Astrocyte of the cerebellum (primary cell): ENCODE measurements at regions not wholly inside any gene's neighbourhood (a gene's known extent, or its start where the extent isn't known, plus 50 kb on each side); places are given as distances from the start of the nearest gene placed in this dataset.

Source experiments
- DNase-seq: peaks from one replicate; pipeline ENCODE4 v3.0.0-alpha.2; 2011; ENCODE audit warnings: low read depth
- H3K4me3 ChIP-seq: 2 replicates; pipeline ENCODE4 v1.5.1; 2011; ENCODE audit warnings: mild to moderate bottlenecking, low read depth, low read length, moderate library complexity
- CTCF ChIP-seq: IDR thresholded peaks from 2 replicates; pipeline ENCODE4 v1.5.1; 2012; ENCODE audit warnings: low read length, low read depth, moderate library complexity, mild to moderate bottlenecking; ENCODE audit errors: missing control alignments
- in situ Hi-C: cut with HindIII; loops from 2 replicates; pipeline ENCODE4 v1.10.0; 2017; ENCODE audit warnings: low sequenced_read_pairs

DNA sequence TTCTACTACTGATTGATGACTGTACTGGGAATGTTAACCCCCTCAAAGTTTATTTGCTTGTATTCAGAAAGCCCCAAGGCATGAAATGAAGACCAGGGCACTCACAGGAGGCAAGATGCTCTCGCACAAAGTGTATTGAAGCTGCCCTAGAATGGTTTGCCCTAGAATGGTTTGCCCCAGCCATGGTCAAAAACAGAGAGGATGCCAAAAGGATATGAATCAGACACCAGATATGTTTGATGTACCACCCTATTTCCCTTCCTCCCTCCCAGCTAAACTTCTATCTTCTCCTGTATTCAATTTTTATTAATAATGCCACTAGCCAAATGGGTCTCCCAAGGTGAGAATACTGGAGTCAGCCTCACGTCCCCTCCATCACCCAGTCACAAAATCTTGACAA, 101.3 kb downstream of the TMCO5A start:
- no peak overlapping the region for H3K4me3 ChIP-seq
- in situ Hi-C loops, result no loop called here
- DNase-seq, result no peak
- TF ChIP-seq CTCF, result no peak

- H3K4me3 ChIP-seq, result no peak overlapping the region
- TF ChIP-seq CTCF, result no peak
- in situ Hi-C loops, result no loop called here
- DNase-seq, result no peak
Observed at GRCh38 chr15:38036790-38037338, 102.4 kb downstream of the TMCO5A start.

DNA sequence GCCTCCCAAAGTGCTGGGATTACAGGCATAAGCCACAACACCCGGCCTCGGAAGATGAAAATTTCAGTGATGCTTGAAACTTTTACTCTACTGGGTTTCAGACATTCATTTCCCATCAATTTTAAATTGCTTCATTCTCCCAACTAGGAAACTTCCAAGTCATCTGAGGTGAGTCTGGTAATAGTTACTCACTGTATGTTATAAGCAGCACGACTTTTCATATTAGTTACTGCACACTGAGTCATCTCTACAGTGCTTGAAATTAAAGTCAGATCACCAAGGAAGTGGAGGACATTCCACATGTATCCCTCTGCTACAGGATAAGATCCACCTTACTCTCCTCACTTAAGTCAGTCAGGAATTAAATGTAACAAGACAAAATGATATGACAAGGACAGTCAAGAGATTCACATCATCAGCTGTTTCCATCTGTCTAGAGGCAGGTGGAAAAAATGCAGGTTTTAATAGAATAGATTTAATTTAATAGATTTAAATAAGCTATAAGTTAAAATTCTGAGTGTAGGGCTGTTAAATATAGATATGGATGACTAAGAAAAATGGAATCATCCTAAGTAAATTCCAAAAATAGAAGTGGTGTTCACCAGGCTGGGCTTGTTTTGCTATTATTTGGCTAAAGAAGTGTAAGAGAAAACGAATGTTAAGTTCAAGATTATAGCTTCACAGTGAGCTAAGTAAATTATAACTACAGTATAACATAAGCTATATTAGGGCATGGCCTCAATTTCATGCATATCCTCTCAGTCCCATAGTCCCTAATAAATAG, 104.4 kb downstream of the TMCO5A start:
- DNase-seq, result peak; percentile 38
- H3K4me3 ChIP-seq, result no peak overlapping the region
- in situ Hi-C loops, result no loop called here
- TF ChIP-seq CTCF, result no peak

DNA sequence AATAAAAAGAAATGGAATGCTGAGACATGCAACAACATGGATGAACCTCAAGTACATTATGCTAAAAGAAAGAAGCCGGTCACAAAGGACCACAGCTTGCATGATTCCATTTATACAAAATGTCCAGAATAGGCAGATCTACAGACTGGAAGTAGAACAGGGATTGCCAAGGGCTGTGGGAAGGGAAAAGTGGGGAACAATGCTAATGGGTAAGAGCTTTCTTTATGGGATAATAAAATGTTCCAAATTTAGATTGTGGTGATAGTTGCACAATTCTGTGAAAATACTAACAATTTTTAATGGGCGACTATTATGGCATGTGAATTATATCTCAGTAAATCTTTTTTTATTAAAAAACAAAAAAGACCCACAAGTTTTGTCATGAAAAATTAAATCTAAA, 106.2 kb downstream of the TMCO5A start:
- no peak overlapping the region for H3K4me3 ChIP-seq
- in situ Hi-C loops, result no loop called here
- no peak for DNase-seq
- TF ChIP-seq CTCF, result no peak

DNA sequence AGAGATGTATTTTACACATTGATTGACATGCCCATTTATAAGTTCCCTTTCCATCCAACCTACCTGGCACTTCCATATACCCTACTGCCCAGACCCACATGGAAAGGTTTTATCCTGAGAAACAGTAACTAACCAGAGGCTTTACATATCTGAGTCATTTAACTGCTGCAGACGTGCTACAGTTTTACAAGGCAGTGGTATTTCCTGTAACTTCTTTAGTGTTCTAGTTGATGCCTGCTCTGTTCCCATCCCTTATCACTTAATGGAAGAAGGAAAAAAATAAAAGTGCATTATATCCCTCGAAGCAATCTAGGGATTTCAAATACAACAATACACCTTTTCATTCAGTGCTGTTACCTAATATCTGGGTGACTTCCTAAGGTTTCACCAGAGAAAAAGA, 107.1 kb downstream of the TMCO5A start:
- in situ Hi-C loops, result no loop called here
- H3K4me3 ChIP-seq, result no peak overlapping the region
- TF ChIP-seq CTCF, result no peak
- no peak for DNase-seq

DNA sequence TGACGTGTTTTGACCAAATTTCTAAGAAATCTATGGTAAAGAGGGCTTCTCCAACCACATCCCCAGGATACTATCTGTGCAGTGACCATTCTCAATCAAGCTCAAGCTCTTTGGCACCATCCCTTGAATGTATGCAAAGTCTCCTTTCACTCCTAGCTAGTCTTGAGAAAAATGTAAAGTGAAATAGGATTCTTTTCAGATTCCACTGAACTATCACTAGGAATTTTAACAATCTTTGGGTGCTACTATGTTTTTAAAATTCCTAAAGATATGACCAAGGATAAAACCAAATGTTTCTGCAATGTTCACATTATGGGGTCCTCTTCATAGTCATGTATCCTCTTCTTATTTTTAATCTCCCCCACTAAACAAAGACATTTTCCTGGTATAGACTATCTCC, 107.8 kb downstream of the TMCO5A start:
- in situ Hi-C loops, result no loop called here
- H3K4me3 ChIP-seq, result no peak overlapping the region
- TF ChIP-seq CTCF, result no peak
- no peak for DNase-seq
